ENCODE measurements at regions not wholly inside any gene's neighbourhood (a gene's known extent, or its start where the extent isn't known, plus 50 kb on each side); places are given as distances from the start of the nearest gene placed in this dataset.

DNA sequence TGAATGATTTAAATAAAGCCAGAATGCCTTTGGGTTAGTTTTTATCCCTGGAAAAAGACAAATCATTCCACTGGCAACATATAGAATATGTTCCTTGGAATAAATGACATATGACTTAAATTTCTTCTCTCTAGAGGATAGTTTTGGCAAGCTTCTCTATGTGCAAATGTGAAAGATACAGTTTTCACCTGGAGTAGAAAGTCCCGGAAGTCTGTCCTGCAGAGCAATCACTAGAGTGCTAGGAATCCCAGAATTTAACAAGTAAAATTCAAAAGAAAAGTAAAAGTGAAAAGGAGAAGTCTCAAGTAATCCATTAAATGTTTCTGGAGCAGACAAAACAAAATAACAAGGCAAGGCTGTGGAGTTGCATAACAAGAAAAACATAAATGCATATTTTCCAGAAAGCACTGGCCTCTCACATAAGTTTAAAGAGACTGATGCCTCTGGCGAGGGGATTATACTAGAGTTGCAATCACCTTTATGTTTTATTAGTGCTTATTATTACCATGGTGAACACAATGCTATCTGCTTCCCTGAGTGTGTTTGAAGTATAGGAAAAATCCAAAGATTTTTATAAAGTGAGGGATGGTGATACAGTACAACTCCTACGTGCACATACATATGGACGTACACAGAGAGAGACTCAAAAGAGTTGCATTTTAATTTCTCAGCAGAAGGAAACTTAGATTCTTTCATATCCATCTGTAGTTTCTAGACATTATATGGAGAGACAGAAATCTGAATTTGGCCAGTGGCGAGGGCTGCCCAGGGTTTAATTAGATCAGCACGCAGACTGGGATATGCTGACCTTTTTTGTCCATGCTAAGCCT is 188.3 kb upstream of the ANKRD55 start:
- in situ Hi-C loops (cut with MboI; ENCODE audit: low sequenced_read_pairs, unreplicated experiment), result no loop called here
- no peak for DNase-seq (ENCODE audit: low spot score)
- TF ChIP-seq CTCF (IDR thresholded peaks at IDR 0.05; ENCODE audit: borderline replicate concordance, control extremely low read depth, extremely low read depth, insufficient read depth, missing control alignments), result no peak

- in situ Hi-C loops (cut with MboI; ENCODE audit: low sequenced_read_pairs, unreplicated experiment), result no loop called here
- DNase-seq (ENCODE audit: low spot score), result no peak
- no peak for TF ChIP-seq CTCF (IDR thresholded peaks at IDR 0.05; ENCODE audit: borderline replicate concordance, control extremely low read depth, extremely low read depth, insufficient read depth, missing control alignments)
Observed at GRCh38 chr5:56420323-56420722, 187.2 kb upstream of the ANKRD55 start.

- in situ Hi-C loops (cut with MboI; ENCODE audit: low sequenced_read_pairs, unreplicated experiment), result loop anchor here (10.0 kb wide), 1 partner anchor 405 kb away; no protein-coding TSS in a partner anchor
- TF ChIP-seq CTCF (IDR thresholded peaks at IDR 0.05; ENCODE audit: borderline replicate concordance, control extremely low read depth, extremely low read depth, insufficient read depth, missing control alignments), result no peak
- no peak for DNase-seq (ENCODE audit: low spot score)
Observed at GRCh38 chr5:56419667-56420066, 186.5 kb upstream of the ANKRD55 start.

DNA sequence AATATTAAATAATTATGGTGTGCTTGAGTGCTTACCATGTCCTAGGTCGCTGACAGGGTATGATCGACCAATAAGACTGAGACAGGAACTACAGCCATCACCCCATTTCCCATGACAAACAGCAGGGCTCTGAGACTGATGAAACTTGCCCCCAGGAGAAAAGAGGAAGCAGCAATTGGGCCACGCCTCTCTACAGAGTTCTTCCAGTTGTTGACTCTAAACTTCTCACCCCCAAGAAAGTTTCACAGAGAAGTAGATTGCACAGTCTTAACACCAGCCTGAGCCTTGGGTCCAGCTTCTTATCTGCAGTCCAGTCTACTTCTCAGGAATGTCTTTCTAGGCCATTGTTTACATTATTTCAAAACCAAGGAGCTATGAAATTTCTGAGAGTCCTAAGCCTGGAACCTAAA is 182.2 kb upstream of the ANKRD55 start:
- in situ Hi-C loops (cut with MboI; ENCODE audit: low sequenced_read_pairs, unreplicated experiment), result loop anchor here (10.0 kb wide), 1 partner anchor 409 kb away; no protein-coding TSS in a partner anchor
- peak; percentile 49 for DNase-seq (ENCODE audit: low spot score)
- no peak for TF ChIP-seq CTCF (IDR thresholded peaks at IDR 0.05; ENCODE audit: borderline replicate concordance, control extremely low read depth, extremely low read depth, insufficient read depth, missing control alignments)

DNA sequence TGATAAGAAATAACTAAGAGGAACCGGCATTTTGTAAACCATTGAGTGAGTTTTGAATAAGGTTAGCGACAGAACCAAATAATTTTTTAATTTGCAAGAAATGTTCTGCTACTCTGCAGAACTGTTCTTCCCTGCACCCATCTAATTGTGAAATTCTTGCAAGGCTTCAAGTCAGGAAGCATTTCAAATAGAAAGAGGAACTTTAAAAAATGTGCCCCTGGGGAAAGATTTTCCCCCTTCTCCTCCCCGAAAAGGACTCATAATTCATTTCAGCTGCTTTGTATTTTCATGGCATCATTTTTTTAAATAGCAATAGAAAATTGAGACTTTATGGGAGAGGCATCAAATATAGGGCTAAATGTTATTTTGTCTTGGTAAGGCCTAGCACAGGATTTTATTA is 180.9 kb upstream of the ANKRD55 start:
- no peak for DNase-seq (ENCODE audit: low spot score)
- no peak for TF ChIP-seq CTCF (IDR thresholded peaks at IDR 0.05; ENCODE audit: borderline replicate concordance, control extremely low read depth, extremely low read depth, insufficient read depth, missing control alignments)
- in situ Hi-C loops (cut with MboI; ENCODE audit: low sequenced_read_pairs, unreplicated experiment), result loop anchor here (10.0 kb wide), 1 partner anchor 411 kb away; no protein-coding TSS in a partner anchor

DNA sequence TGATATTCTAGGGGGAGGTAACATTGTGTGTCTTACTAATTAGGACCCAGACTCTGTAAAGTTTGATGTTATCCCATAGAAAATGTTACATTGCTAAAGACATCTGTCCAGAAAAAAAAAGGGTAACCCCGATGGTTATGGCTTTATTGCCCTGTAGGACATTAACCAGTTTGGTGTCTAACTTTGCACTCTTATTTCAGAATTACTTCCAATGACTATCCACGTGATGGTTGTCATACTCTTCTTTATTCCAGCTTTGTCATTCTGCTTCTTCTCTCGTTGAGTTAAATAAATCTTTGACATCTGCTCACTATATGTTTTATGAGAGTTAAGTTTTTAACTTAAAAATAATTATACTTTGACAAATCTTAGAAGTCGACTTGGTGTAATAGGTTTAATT is 180.4 kb upstream of the ANKRD55 start:
- DNase-seq (ENCODE audit: low spot score), result no peak
- in situ Hi-C loops (cut with MboI; ENCODE audit: low sequenced_read_pairs, unreplicated experiment), result loop anchor here (10.0 kb wide), 1 partner anchor 411 kb away; no protein-coding TSS in a partner anchor
- no peak for TF ChIP-seq CTCF (IDR thresholded peaks at IDR 0.05; ENCODE audit: borderline replicate concordance, control extremely low read depth, extremely low read depth, insufficient read depth, missing control alignments)

Data from GM13976 (cell line).